ENCODE measurements at regions not wholly inside any gene's neighbourhood (a gene's known extent, or its start where the extent isn't known, plus 50 kb on each side); places are given as distances from the start of the nearest gene placed in this dataset.

- TF ChIP-seq CTCF (conservative IDR thresholded peaks at IDR 0.05 in 1 of 2, IDR thresholded peaks at IDR 0.05 in 1 of 2; ENCODE audit: extremely low read depth in 1 of 2, insufficient read depth in 1 of 2, low read depth in 1 of 2, low read length in 2 of 2): no peak
- TF ChIP-seq EZH2 (IDR thresholded peaks at IDR 0.05; ENCODE audit: borderline replicate concordance, low read length): no peak
Observed at GRCh38 chr20:12063106-12063684, 145.5 kb downstream of the BTBD3 start.
